GM12878 (cell line): ENCODE measurements at regions not wholly inside any gene's neighbourhood (a gene's known extent, or its start where the extent isn't known, plus 50 kb on each side); places are given as distances from the start of the nearest gene placed in this dataset.

Source experiments
- ATAC-seq: fragments of 200-7000 bp; cut with Tn5 transposase; 3 replicates; pipeline ENCODE4 v1.9.1; 2020; ENCODE audit warnings: mild to moderate bottlenecking, moderate library complexity
- BruUV-seq: library from RNA; stranded (reverse); fragments of 400-500 nt; replicated peaks from 2 replicates; lab custom pipeline; 2021; lab: Mats Ljungman, UMichigan
- CTCF ChIA-PET: fragments of 300-600 bp; sonication (Branson Sonifier 250); formaldehyde crosslinking; extraction: SDS; loops from one replicate; lab custom pipeline; 2021; ENCODE audit warnings: inconsistent platforms; lab: Yijun Ruan, JAX
- POLR2A ChIA-PET: fragments of 350-600 bp; formaldehyde crosslinking; extraction: SDS; loops from one replicate; lab custom pipeline; 2021; ENCODE audit warnings: inconsistent platforms; lab: Charles Lee
- RAD21 ChIA-PET: fragments of 300-600 bp; sonication (Branson Sonifier 250); formaldehyde crosslinking; loops from one replicate; lab custom pipeline; 2023; ENCODE audit warnings: antibody characterized with exemption; ENCODE audit not compliant: unreplicated experiment; lab: Charles Lee
- SMC1A ChIA-PET: fragments of 300-600 bp; sonication (Branson Sonifier 250); formaldehyde crosslinking; loops from one replicate; lab custom pipeline; 2023; ENCODE audit not compliant: unreplicated experiment, uncharacterized antibody; lab: Charles Lee
- DNase-seq: peaks from one replicate; pipeline ENCODE4 v3.0.0-alpha.2; 2011; ENCODE audit warnings: low read depth, low spot score
- FAIRE-seq: peaks from 3 replicates; lab custom pipeline; 2011; peaks lifted over from hg19 to GRCh38; lab: Jason Lieb, UNC
- H2AFZ ChIP-seq: 2 replicates; pipeline ENCODE4 v1.6.0; 2011; ENCODE audit warnings: low read depth, low read length, control low read depth; ENCODE audit not compliant: control insufficient read depth
- H3K27ac ChIP-seq: 2 replicates; pipeline ENCODE4 v1.5.1; 2011; ENCODE audit warnings: control low read depth; ENCODE audit not compliant: control insufficient read depth, insufficient read depth
- H3K27me3 ChIP-seq, 2 experiments: replicated peaks in 1 of 2; 2 replicates each; pipeline versions ENCODE4 v1.6.0 to v1.6.1; 2011; ENCODE audit warnings: low read length in 1 of 2; ENCODE audit not compliant: control insufficient read depth in 2 of 2, insufficient read depth in 2 of 2
- H3K36me3 ChIP-seq, 2 experiments: 2 replicates each; pipeline ENCODE4 v1.5.1; 2011; ENCODE audit warnings: low read length in 1 of 2; ENCODE audit not compliant: control insufficient read depth in 2 of 2, insufficient read depth in 2 of 2
- H3K4me1 ChIP-seq: 2 replicates; pipeline ENCODE4 v1.6.1; 2011; ENCODE audit warnings: mild to moderate bottlenecking, low read length, moderate library complexity, mixed read lengths; ENCODE audit not compliant: control insufficient read depth, insufficient read depth
- H3K4me2 ChIP-seq: 2 replicates; pipeline ENCODE4 v1.6.0; 2011; ENCODE audit warnings: control low read depth; ENCODE audit not compliant: control insufficient read depth, insufficient read depth
- H3K4me3 ChIP-seq: fragments of 200-600 bp; sonication (generic); 2 replicates; pipeline ENCODE4 v1.5.1; 2016
- H3K79me2 ChIP-seq: 2 replicates; pipeline ENCODE4 v1.6.0; 2011; ENCODE audit warnings: low read length; ENCODE audit not compliant: control insufficient read depth, insufficient read depth
- H3K9ac ChIP-seq: 2 replicates; pipeline ENCODE4 v1.8.0; 2011; ENCODE audit warnings: low read length, control low read depth, mixed read lengths; ENCODE audit not compliant: control insufficient read depth, insufficient read depth
- H3K9me3 ChIP-seq: replicated peaks from 3 replicates; pipeline ENCODE4 v1.5.1; 2011; ENCODE audit warnings: mild to moderate bottlenecking, low read length; ENCODE audit not compliant: control insufficient read depth, insufficient read depth
- H4K20me1 ChIP-seq: 2 replicates; pipeline ENCODE4 v1.6.0; 2011; ENCODE audit not compliant: control insufficient read depth, insufficient read depth
- CBFB ChIP-seq: IDR thresholded peaks from 2 replicates; pipeline ENCODE4 v1.6.1; 2016; ENCODE audit warnings: antibody characterized with exemption, low read depth
- HDAC6 ChIP-seq: fragments of 200-600 bp; sonication (generic); IDR thresholded peaks from one replicate; pipeline ENCODE4 v1.8.0; 2017; ENCODE audit warnings: antibody characterized with exemption; ENCODE audit not compliant: unreplicated experiment
- HDGF ChIP-seq: fragments of 450-650 bp; IDR thresholded peaks from 2 replicates; pipeline ENCODE4 v1.6.1; 2016; ENCODE audit warnings: antibody characterized with exemption
- MEF2A ChIP-seq: IDR thresholded peaks from 2 replicates; pipeline ENCODE4 v1.6.1; 2011; ENCODE audit warnings: low read depth, mild to moderate bottlenecking, low read length, moderate library complexity; ENCODE audit not compliant: insufficient read depth
- MYB ChIP-seq: fragments of 150-350 bp; IDR thresholded peaks from 2 replicates; pipeline ENCODE4 v1.6.1; 2014; ENCODE audit warnings: mild to moderate bottlenecking, low read depth, low read length, borderline replicate concordance
- POU2F2 ChIP-seq: IDR thresholded peaks from 3 replicates; pipeline ENCODE4 v1.6.1; 2011; ENCODE audit warnings: low read depth, mild to moderate bottlenecking, low read length, borderline replicate concordance
- REST ChIP-seq: IDR thresholded peaks from 2 replicates; pipeline ENCODE4 v1.6.1; 2012; ENCODE audit warnings: mild to moderate bottlenecking, low read depth, low read length
- RFX5 ChIP-seq: IDR thresholded peaks from 2 replicates; pipeline ENCODE4 v1.6.1; 2011; ENCODE audit warnings: low read depth, low read length, improper control_type of control experiment
- SKIL ChIP-seq: fragments of 450-650 bp; IDR thresholded peaks from 2 replicates; pipeline ENCODE4 v1.6.1; 2017; ENCODE audit warnings: mild to moderate bottlenecking, low read depth, inconsistent platforms; ENCODE audit not compliant: poor library complexity, severe bottlenecking
- ZBED1 ChIP-seq: IDR thresholded peaks from 2 replicates; pipeline ENCODE4 v1.6.1; 2016; ENCODE audit warnings: borderline replicate concordance
- whole genome bisulfite sequencing: methylation state at CpG from one replicate; pipeline ENCODE4 v1.1.6; 2016; ENCODE audit warnings: low lambda C conversion rate; ENCODE audit not compliant: insufficient replicate concordance, insufficient coverage; ENCODE audit errors: missing lambda C conversion rate; 5-methylcytosine and 5-hydroxymethylcytosine counted together
- in situ Hi-C: fragments of 300-500 bp; cut with MboI; formaldehyde crosslinking; loops from 9 replicates; pipeline ENCODE4 v1.14.3; 2018; ENCODE audit warnings: mixed read lengths
- intact Hi-C: fragments of 100-400 bp; cut with micrococcal nuclease; formaldehyde crosslinking; loops from one replicate; pipeline ENCODE4 v1.14.2; 2022; ENCODE audit not compliant: unreplicated experiment

GRCh38 chr4:33989820-33990443 is 2254.4 kb downstream of the ARAP2 start:
- no peak overlapping the region for H3K27ac ChIP-seq
- no peaks in the 10 kb centered on the region for H3K27me3 ChIP-seq
- no peak overlapping the region for H3K4me2 ChIP-seq
- intact Hi-C loops (no loop called here), in situ Hi-C loops (no loop called here)
- ChIA-PET CTCF (no interaction called here), SMC1A (no interaction called here), RAD21 (no interaction called here), POLR2A (no interaction called here)
- no peak for ATAC-seq
- no peaks in the 10 kb centered on the region for H3K4me1 ChIP-seq
- no peak overlapping the region for H3K4me3 ChIP-seq
- H3K9ac ChIP-seq: no peak overlapping the region
- H2AFZ ChIP-seq: no peak overlapping the region
- no peak for FAIRE-seq
- 11% methylated on average over 3 of the region's 3 CpGs for whole genome bisulfite sequencing
- no TSS peak for BruUV-seq
- TF ChIP-seq MYB: no peak
- TF ChIP-seq ZBED1: no peak
- no peak for TF ChIP-seq POU2F2
- no peak for TF ChIP-seq SKIL
- no peak for TF ChIP-seq MEF2A
- TF ChIP-seq HDGF: no peak
- TF ChIP-seq HDAC6: no peak
- TF ChIP-seq RFX5: no peak
- no peak for TF ChIP-seq REST
- no peak for TF ChIP-seq CBFB
- no peaks in the 10 kb centered on the region for H4K20me1 ChIP-seq
- no peaks in the 10 kb centered on the region for H3K79me2 ChIP-seq
- DNase-seq: no peak
- H3K36me3 ChIP-seq: no peaks in the 10 kb centered on the region
- H3K9me3 ChIP-seq: no peaks in the 10 kb centered on the region
